ENCODE measurements at regions not wholly inside any gene's neighbourhood (a gene's known extent, or its start where the extent isn't known, plus 50 kb on each side); places are given as distances from the start of the nearest gene placed in this dataset.

DNA sequence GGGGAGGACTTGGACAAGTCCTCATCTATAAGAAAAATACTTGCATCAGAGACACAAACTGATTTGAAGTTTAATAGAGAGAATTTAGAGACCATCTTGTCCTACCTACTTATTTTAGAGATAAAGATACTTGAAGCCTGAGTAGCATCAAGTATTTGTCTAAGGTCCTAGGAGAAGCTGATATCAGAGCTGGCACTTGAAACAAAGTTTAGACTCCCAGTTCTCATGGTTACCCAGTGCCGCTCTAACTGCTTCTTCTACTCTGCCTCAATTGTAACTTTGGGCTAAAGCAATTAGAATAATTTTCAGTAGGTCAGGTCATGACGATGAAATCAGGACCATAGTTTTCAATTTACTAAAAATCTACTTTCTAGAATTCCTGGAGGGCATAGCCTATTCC lies 123.9 kb upstream of the CADPS start:
- Mint-ChIP-seq H3K4me3 (no peak overlapping the region), H3K27me3 (ENCODE audit: insufficient read depth, low read depth) (no peaks in the 10 kb centered on the region), H3K27ac (no peak overlapping the region), H3K36me3 (no peaks in the 10 kb centered on the region), H3K4me1 (peaks cover 6% of the 10 kb centered on the region), H3K9me3 (peaks cover 12% of the 10 kb centered on the region)
- Histone ChIP-seq H4K20me1 (ENCODE audit: low read depth) (no peaks in the 10 kb centered on the region), H3F3A (ENCODE audit: low read depth) (peaks cover 3% of the 10 kb centered on the region), H3K4me3 (no peak overlapping the region), H3K9me3 (ENCODE audit: low read depth) (no peaks in the 10 kb centered on the region), H3K9ac (no peak overlapping the region), H3K27ac (no peak overlapping the region), H2AFZ (replicated peaks) (no peak overlapping the region), H3K4me2 (no peak overlapping the region), H3K36me3 (peaks cover 5% of the 10 kb centered on the region), H3K27me3 (no peaks in the 10 kb centered on the region), H3K79me2 (ENCODE audit: low read depth) (no peaks in the 10 kb centered on the region), H3K4me1 (peaks cover 18% of the 10 kb centered on the region)
- DNase-seq (ENCODE audit: low spot score) = no peak
- TF ChIP-seq EZH2phosphoT487 (IDR thresholded peaks at IDR 0.05) (no peak), CTCF (IDR thresholded peaks at IDR 0.05) (no peak), EZH2 (IDR thresholded peaks at IDR 0.05) (no peak)

DNA sequence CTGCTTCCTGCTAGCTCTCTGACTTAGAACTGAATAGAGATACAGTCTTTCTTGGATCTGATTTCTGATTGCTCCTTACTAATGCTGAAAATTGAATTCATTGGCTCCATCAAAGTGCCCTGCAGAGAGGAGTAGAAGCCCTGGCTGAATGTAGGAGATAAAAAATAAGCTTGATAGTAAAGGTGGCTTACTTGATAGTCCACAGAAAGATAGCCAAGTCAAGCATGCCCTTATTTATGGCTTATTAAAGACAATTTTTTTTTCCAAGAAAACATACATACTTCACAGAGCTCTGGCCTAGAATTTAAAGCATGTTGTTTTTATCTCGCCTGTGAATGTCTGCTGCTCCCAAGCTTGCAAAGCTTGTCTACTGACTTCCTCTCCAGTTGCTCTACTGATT lies 124.6 kb upstream of the CADPS start:
- DNase-seq (ENCODE audit: low spot score) = no peak
- Histone ChIP-seq H2AFZ (replicated peaks) (no peak overlapping the region), H3K9ac (no peak overlapping the region), H3K36me3 (peaks cover 5% of the 10 kb centered on the region), H3K79me2 (ENCODE audit: low read depth) (no peaks in the 10 kb centered on the region), H3K4me1 (peaks cover 17% of the 10 kb centered on the region), H3K27ac (no peak overlapping the region), H3K9me3 (ENCODE audit: low read depth) (no peaks in the 10 kb centered on the region), H3F3A (ENCODE audit: low read depth) (peaks cover 8% of the 10 kb centered on the region), H3K4me3 (no peak overlapping the region), H3K27me3 (no peaks in the 10 kb centered on the region), H4K20me1 (ENCODE audit: low read depth) (no peaks in the 10 kb centered on the region), H3K4me2 (no peak overlapping the region)
- peaks cover 14% of the 10 kb centered on the region for H3K9me3 Mint-ChIP-seq
- H3K4me1 Mint-ChIP-seq = peaks cover 9% of the 10 kb centered on the region
- H3K27me3 Mint-ChIP-seq (ENCODE audit: insufficient read depth, low read depth) = no peaks in the 10 kb centered on the region
- H3K27ac Mint-ChIP-seq = no peak overlapping the region
- H3K4me3 Mint-ChIP-seq = no peak overlapping the region
- H3K36me3 Mint-ChIP-seq = no peaks in the 10 kb centered on the region
- TF ChIP-seq EZH2phosphoT487 (IDR thresholded peaks at IDR 0.05) (no peak), CTCF (IDR thresholded peaks at IDR 0.05) (no peak), EZH2 (IDR thresholded peaks at IDR 0.05) (no peak)

GRCh38 chr3:63004448-63004847 lies 129.2 kb upstream of the CADPS start:
- no peaks in the 10 kb centered on the region for H4K20me1 ChIP-seq (ENCODE audit: low read depth)
- no peaks in the 10 kb centered on the region for H3K27me3 ChIP-seq
- Mint-ChIP-seq H3K36me3 (no peaks in the 10 kb centered on the region), H3K27ac (no peak overlapping the region), H3K9me3 (peaks cover 14% of the 10 kb centered on the region), H3K4me3 (no peak overlapping the region), H3K27me3 (ENCODE audit: insufficient read depth, low read depth) (no peaks in the 10 kb centered on the region), H3K4me1 (peaks cover 3% of the 10 kb centered on the region)
- H3K4me2 ChIP-seq = no peak overlapping the region
- H3K27ac ChIP-seq = peak overlapping the region; percentile 64
- H3K4me1 ChIP-seq = peaks cover 21% of the 10 kb centered on the region
- peaks cover 14% of the 10 kb centered on the region for H3F3A ChIP-seq (ENCODE audit: low read depth)
- no peaks in the 10 kb centered on the region for H3K9me3 ChIP-seq (ENCODE audit: low read depth)
- H3K36me3 ChIP-seq = peaks cover 5% of the 10 kb centered on the region
- H2AFZ ChIP-seq (replicated peaks) = peak overlapping the region; percentile 15
- TF ChIP-seq CTCF (IDR thresholded peaks at IDR 0.05) (no peak), EZH2phosphoT487 (IDR thresholded peaks at IDR 0.05) (no peak), EZH2 (IDR thresholded peaks at IDR 0.05) (no peak)
- no peak overlapping the region for H3K9ac ChIP-seq
- DNase-seq (ENCODE audit: low spot score) = no peak
- no peak overlapping the region for H3K4me3 ChIP-seq
- H3K79me2 ChIP-seq (ENCODE audit: low read depth) = no peaks in the 10 kb centered on the region

Data from neural progenitor cell (in vitro differentiated cells).